Mucosa of descending colon (tissue), 3 donors: ENCODE measurements at regions not wholly inside any gene's neighbourhood (a gene's known extent, or its start where the extent isn't known, plus 50 kb on each side); places are given as distances from the start of the nearest gene placed in this dataset.

Experiments
- ATAC-seq: fragments of 200-7000 bp; cut with Tn5 transposase; one replicate; pipeline ENCODE4 v1.9.1; 2020; ENCODE audit warnings: mild to moderate bottlenecking, moderate library complexity
- DNase-seq, 3 donors: peaks; one replicate each; pipeline ENCODE4 v3.0.0-alpha.2; 2020
- H3K36me3 ChIP-seq: fragments of 200-600 bp; one replicate; pipeline ENCODE4 v1.8.0; 2021; ENCODE audit warnings: low read depth, mild to moderate bottlenecking
- H3K4me1 ChIP-seq: fragments of 200-600 bp; one replicate; pipeline ENCODE4 v1.8.0; 2021; ENCODE audit warnings: low read depth, mild to moderate bottlenecking
- H3K4me3 ChIP-seq: fragments of 200-600 bp; one replicate; pipeline ENCODE4 v1.8.0; 2021; ENCODE audit warnings: mild to moderate bottlenecking
- H3K9me3 ChIP-seq: fragments of 200-600 bp; one replicate; pipeline ENCODE4 v1.8.0; 2021; ENCODE audit warnings: mild to moderate bottlenecking
- CTCF ChIP-seq: fragments of 200-600 bp; IDR thresholded peaks from one replicate; pipeline ENCODE4 v1.8.0; 2022; ENCODE audit warnings: antibody characterized with exemption, mild to moderate bottlenecking
- intact Hi-C, 2 donors: fragments of 100-400 bp; cut with DNase I in 1 of 2; cut with micrococcal nuclease in 1 of 2; formaldehyde crosslinking; loops; one replicate each; pipeline versions ENCODE4 v1.11.0 to v1.11.1; 2022; cut with DNase I, micrococcal nuclease
- donor health status: DM: no; HTN: no; CAD: no; lungs with moderate emphysema.
- donor health status: DM: no; HTN: no; CAD: no.
- donor health status: DM: no; HTN: yes; CAD: no.

- DNase-seq = no peak
- Histone ChIP-seq H3K9me3 (no peaks in the 10 kb centered on the region), H3K4me3 (no peak overlapping the region), H3K4me1 (no peaks in the 10 kb centered on the region), H3K36me3 (no peaks in the 10 kb centered on the region)
- ATAC-seq = no peak
- no peak for TF ChIP-seq CTCF
- intact Hi-C loops = no loop called here
These were observed 165.4 kb upstream of the ZPLD1 start for GRCh38 chr3:102269406-102269805.

- no peak for ATAC-seq
- H3K4me1 ChIP-seq = no peaks in the 10 kb centered on the region
- H3K4me3 ChIP-seq = no peak overlapping the region
- H3K9me3 ChIP-seq = no peaks in the 10 kb centered on the region
- TF ChIP-seq CTCF = no peak
- no peaks in the 10 kb centered on the region for H3K36me3 ChIP-seq
- intact Hi-C loops = no loop called here
- no peak for DNase-seq
These were observed 144.6 kb upstream of the ZPLD1 start for GRCh38 chr3:102290241-102290640.

GRCh38 chr3:102295756-102296155 lies 139.1 kb upstream of the ZPLD1 start:
- DNase-seq (no peak), ATAC-seq (no peak)
- no peaks in the 10 kb centered on the region for H3K36me3 ChIP-seq
- no peak for TF ChIP-seq CTCF
- intact Hi-C loops = no loop called here
- no peaks in the 10 kb centered on the region for H3K4me1 ChIP-seq
- no peak overlapping the region for H3K4me3 ChIP-seq
- H3K9me3 ChIP-seq = no peaks in the 10 kb centered on the region

- ATAC-seq (no peak), DNase-seq (no peak)
- no peaks in the 10 kb centered on the region for H3K4me1 ChIP-seq
- intact Hi-C loops = no loop called here
- H3K36me3 ChIP-seq = no peaks in the 10 kb centered on the region
- no peak overlapping the region for H3K4me3 ChIP-seq
- no peak for TF ChIP-seq CTCF
- no peaks in the 10 kb centered on the region for H3K9me3 ChIP-seq
These were observed 137.7 kb upstream of the ZPLD1 start for GRCh38 chr3:102297072-102297658.

GRCh38 chr3:102299125-102299877 lies 135.5 kb upstream of the ZPLD1 start:
- Histone ChIP-seq H3K4me1 (no peaks in the 10 kb centered on the region), H3K4me3 (no peak overlapping the region), H3K36me3 (no peaks in the 10 kb centered on the region), H3K9me3 (no peaks in the 10 kb centered on the region)
- intact Hi-C loops = no loop called here
- TF ChIP-seq CTCF = no peak
- DNase-seq (no peak), ATAC-seq (no peak)
